ENCODE measurements at regions not wholly inside any gene's neighbourhood (a gene's known extent, or its start where the extent isn't known, plus 50 kb on each side); places are given as distances from the start of the nearest gene placed in this dataset.
"Not testable (repeated sequence)": the region's sequence is repeated elsewhere in the genome, so short reads cannot be mapped to it uniquely, and the experiment has no call there.

- H3K9me3 ChIP-seq (ENCODE audit: control insufficient read depth in 4 of 4, insufficient read depth in 3 of 4, low read length in 3 of 4), result peaks cover 0 to 25% (median 1%) of the 10 kb centered on the region in 4 donors
- DNase-seq (no peak), ATAC-seq (ENCODE audit: insufficient read depth, low FRiP score) (no peak)
- no peaks in the 10 kb centered on the region for H3K36me3 ChIP-seq (ENCODE audit: control insufficient read depth in 4 of 4, insufficient read depth in 4 of 4, low read length in 4 of 4)
- no peak overlapping the region for H3K9ac ChIP-seq (ENCODE audit: insufficient read depth in 1 of 2, low read length in 2 of 2)
- no peak overlapping the region for H3K27ac ChIP-seq (ENCODE audit: low read depth in 1 of 2, low read length in 1 of 2)
- peaks cover 0 to 1% (median 0%) of the 10 kb centered on the region in 5 donors for H3K4me1 ChIP-seq (ENCODE audit: control insufficient read depth in 5 of 5, insufficient read depth in 5 of 5, low read length in 5 of 5)
- H3K4me3 ChIP-seq, result no peak overlapping the region
- 53 to 64% methylated on average over 121 to 123 of the region's 123 CpGs for WGBS, 2 donors
- H3K27me3 ChIP-seq (ENCODE audit: control insufficient read depth in 3 of 3, insufficient read depth in 3 of 3, low read length in 2 of 3), result peaks cover 0 to 10% (median 0%) of the 10 kb centered on the region in 3 donors
- TF ChIP-seq CTCF (IDR thresholded peaks at IDR 0.05; ENCODE audit: control extremely low read depth, extremely low read depth), result no peak
These were observed 519.4 kb upstream of the WSB1 start for GRCh38 chr17:26774291-26775218.

GRCh38 chr17:26775219-26775822 lies 518.6 kb upstream of the WSB1 start:
- H3K4me3 ChIP-seq, result no peak overlapping the region
- H3K4me1 ChIP-seq (ENCODE audit: control insufficient read depth in 5 of 5, insufficient read depth in 5 of 5, low read length in 5 of 5), result peaks cover 0 to 1% (median 0%) of the 10 kb centered on the region in 5 donors
- H3K27ac ChIP-seq (ENCODE audit: low read depth in 1 of 2, low read length in 1 of 2), result no peak overlapping the region
- ATAC-seq (ENCODE audit: insufficient read depth, low FRiP score) (no peak), DNase-seq (no peak)
- H3K36me3 ChIP-seq (ENCODE audit: control insufficient read depth in 4 of 4, insufficient read depth in 4 of 4, low read length in 4 of 4), result no peaks in the 10 kb centered on the region
- TF ChIP-seq CTCF (IDR thresholded peaks at IDR 0.05; ENCODE audit: control extremely low read depth, extremely low read depth), result no peak
- peaks cover 0 to 29% (median 3%) of the 10 kb centered on the region in 4 donors for H3K9me3 ChIP-seq (ENCODE audit: control insufficient read depth in 4 of 4, insufficient read depth in 3 of 4, low read length in 3 of 4)
- H3K27me3 ChIP-seq (ENCODE audit: control insufficient read depth in 3 of 3, insufficient read depth in 3 of 3, low read length in 2 of 3), result peaks cover 0 to 10% (median 0%) of the 10 kb centered on the region in 3 donors
- no peak overlapping the region for H3K9ac ChIP-seq (ENCODE audit: insufficient read depth in 1 of 2, low read length in 2 of 2)
- WGBS, 2 donors, result 54 to 65% methylated on average over 78 to 83 of the region's 83 CpGs

- not testable (repeated sequence) for DNase-seq; H3K4me1 ChIP-seq (ENCODE audit: control insufficient read depth in 5 of 5, insufficient read depth in 5 of 5, low read length in 5 of 5); H3K36me3 ChIP-seq (ENCODE audit: control insufficient read depth in 4 of 4, insufficient read depth in 4 of 4, low read length in 4 of 4); H3K4me3 ChIP-seq; H3K9ac ChIP-seq (ENCODE audit: insufficient read depth in 1 of 2, low read length in 2 of 2); ATAC-seq (ENCODE audit: insufficient read depth, low FRiP score); H3K27ac ChIP-seq (ENCODE audit: low read depth in 1 of 2, low read length in 1 of 2); H3K27me3 ChIP-seq (ENCODE audit: control insufficient read depth in 3 of 3, insufficient read depth in 3 of 3, low read length in 2 of 3)
- peaks cover 3 to 30% (median 16%) of the 10 kb centered on the region in 4 donors for H3K9me3 ChIP-seq (ENCODE audit: control insufficient read depth in 4 of 4, insufficient read depth in 3 of 4, low read length in 3 of 4)
- 76 to 79% methylated on average over 4 of the region's 4 CpGs for WGBS, 2 donors
These were observed 513.6 kb upstream of the WSB1 start for GRCh38 chr17:26780187-26780814.

- Histone ChIP-seq H3K9me3 (ENCODE audit: control insufficient read depth in 4 of 4, insufficient read depth in 3 of 4, low read length in 3 of 4) (peaks cover 8 to 41% (median 15%) of the 10 kb centered on the region in 4 donors), H3K4me3 (no peak overlapping the region), H3K4me1 (ENCODE audit: control insufficient read depth in 5 of 5, insufficient read depth in 5 of 5, low read length in 5 of 5) (peaks cover 0 to 1% (median 0%) of the 10 kb centered on the region in 5 donors), H3K36me3 (ENCODE audit: control insufficient read depth in 4 of 4, insufficient read depth in 4 of 4, low read length in 4 of 4) (no peaks in the 10 kb centered on the region), H3K27ac (ENCODE audit: low read depth in 1 of 2, low read length in 1 of 2) (no peak overlapping the region), H3K27me3 (ENCODE audit: control insufficient read depth in 3 of 3, insufficient read depth in 3 of 3, low read length in 2 of 3) (no peaks in the 10 kb centered on the region), H3K9ac (ENCODE audit: insufficient read depth in 1 of 2, low read length in 2 of 2) (no peak overlapping the region)
- no peak for TF ChIP-seq CTCF (IDR thresholded peaks at IDR 0.05; ENCODE audit: control extremely low read depth, extremely low read depth)
- 75 to 77% methylated on average over 6 of the region's 6 CpGs for WGBS, 2 donors
- DNase-seq, result no peak
- no peak for ATAC-seq (ENCODE audit: insufficient read depth, low FRiP score)
These were observed 511.8 kb upstream of the WSB1 start for GRCh38 chr17:26782153-26782552.
